BJ (cell line): ENCODE measurements at regions not wholly inside any gene's neighbourhood (a gene's known extent, or its start where the extent isn't known, plus 50 kb on each side); places are given as distances from the start of the nearest gene placed in this dataset.

ENCODE experiments used
- CTCF ChIA-PET: fragments of 350-600 bp; formaldehyde crosslinking; extraction: SDS; loops from one replicate; lab custom pipeline; 2021; ENCODE audit warnings: antibody characterized with exemption, inconsistent platforms; lab: Yijun Ruan, JAX
- POLR2A ChIA-PET: fragments of 300-600 bp; sonication (Branson Sonifier 250); formaldehyde crosslinking; extraction: SDS; loops from one replicate; lab custom pipeline; 2021; ENCODE audit warnings: antibody characterized with exemption; lab: Charles Lee
- DNase-seq: peaks from one replicate; pipeline ENCODE4 v3.0.0-alpha.2; 2011; ENCODE audit warnings: low read depth
- H3K27me3 ChIP-seq: 2 replicates; pipeline ENCODE4 v1.6.0; 2011; ENCODE audit warnings: low read length; ENCODE audit not compliant: control insufficient read depth, insufficient read depth
- H3K36me3 ChIP-seq: 2 replicates; pipeline ENCODE4 v1.5.1; 2011; ENCODE audit warnings: low read length; ENCODE audit not compliant: control insufficient read depth, insufficient read depth
- H3K4me3 ChIP-seq: 2 replicates; pipeline ENCODE4 v1.5.1; 2011; ENCODE audit warnings: low read depth, mild to moderate bottlenecking, control low read depth, low read length
- CTCF ChIP-seq: IDR thresholded peaks from 2 replicates; pipeline ENCODE4 v1.5.1; 2011; ENCODE audit warnings: low read depth, mild to moderate bottlenecking, control low read depth, inconsistent platforms, low read length, moderate library complexity; ENCODE audit not compliant: insufficient read depth

GRCh38 chr9:16044579-16044881 lies 491.7 kb downstream of the CCDC171 start:
- H3K4me3 ChIP-seq = no peak overlapping the region
- ChIA-PET CTCF (no interaction called here), POLR2A (interaction anchor here (1.1 kb wide), 1 partner anchor 118 kb away, joined by 7 read pairs; no protein-coding TSS in a partner anchor)
- no peaks in the 10 kb centered on the region for H3K27me3 ChIP-seq
- H3K36me3 ChIP-seq = no peaks in the 10 kb centered on the region
- no peak for TF ChIP-seq CTCF
- DNase-seq = no peak

GRCh38 chr9:16045651-16046280 lies 492.9 kb downstream of the CCDC171 start:
- Histone ChIP-seq H3K4me3 (no peak overlapping the region), H3K27me3 (no peaks in the 10 kb centered on the region), H3K36me3 (no peaks in the 10 kb centered on the region)
- ChIA-PET POLR2A (interaction anchor here (1.1 kb wide), 1 partner anchor 119 kb away, joined by 7 read pairs; no protein-coding TSS in a partner anchor), CTCF (interaction anchor here (0.6 to 1.4 kb wide), 2 partner anchors 8 to 37 kb away, joined by 3 read pairs; no protein-coding TSS in a partner anchor)
- TF ChIP-seq CTCF = no peak
- no peak for DNase-seq

GRCh38 chr9:16046713-16047112 lies 493.9 kb downstream of the CCDC171 start:
- Histone ChIP-seq H3K27me3 (no peaks in the 10 kb centered on the region), H3K4me3 (no peak overlapping the region), H3K36me3 (no peaks in the 10 kb centered on the region)
- ChIA-PET CTCF (interaction anchor here (1.4 kb wide), 1 partner anchor 9 kb away, joined by 3 read pairs; no protein-coding TSS in a partner anchor), POLR2A (no interaction called here)
- no peak for DNase-seq
- no peak for TF ChIP-seq CTCF

- TF ChIP-seq CTCF = no peak
- H3K36me3 ChIP-seq = no peaks in the 10 kb centered on the region
- ChIA-PET CTCF (interaction anchor here (1.2 kb wide), 1 partner anchor 9 kb away, joined by 3 read pairs; no protein-coding TSS in a partner anchor), POLR2A (no interaction called here)
- no peak for DNase-seq
- no peak overlapping the region for H3K4me3 ChIP-seq
- no peaks in the 10 kb centered on the region for H3K27me3 ChIP-seq
Measured at GRCh38 chr9:16048129-16048528, 495.3 kb downstream of the CCDC171 start.

GRCh38 chr9:16052146-16052545 lies 499.3 kb downstream of the CCDC171 start:
- Histone ChIP-seq H3K4me3 (no peak overlapping the region), H3K36me3 (no peaks in the 10 kb centered on the region), H3K27me3 (no peaks in the 10 kb centered on the region)
- POLR2A ChIA-PET = no interaction called here
- CTCF ChIA-PET = interaction anchor here (1.2 to 1.7 kb wide), 2 partner anchors 11 to 19 kb away, joined by 3 to 4 read pairs; no protein-coding TSS in a partner anchor
- TF ChIP-seq CTCF = no peak
- no peak for DNase-seq
